ENCODE measurements at regions not wholly inside any gene's neighbourhood (a gene's known extent, or its start where the extent isn't known, plus 50 kb on each side); places are given as distances from the start of the nearest gene placed in this dataset.
A peak's percentile ranks its signal among the peaks of the same experiment; 100 is the strongest.
"Not testable (repeated sequence)": the region's sequence is repeated elsewhere in the genome, so short reads cannot be mapped to it uniquely, and the experiment has no call there.

DNA sequence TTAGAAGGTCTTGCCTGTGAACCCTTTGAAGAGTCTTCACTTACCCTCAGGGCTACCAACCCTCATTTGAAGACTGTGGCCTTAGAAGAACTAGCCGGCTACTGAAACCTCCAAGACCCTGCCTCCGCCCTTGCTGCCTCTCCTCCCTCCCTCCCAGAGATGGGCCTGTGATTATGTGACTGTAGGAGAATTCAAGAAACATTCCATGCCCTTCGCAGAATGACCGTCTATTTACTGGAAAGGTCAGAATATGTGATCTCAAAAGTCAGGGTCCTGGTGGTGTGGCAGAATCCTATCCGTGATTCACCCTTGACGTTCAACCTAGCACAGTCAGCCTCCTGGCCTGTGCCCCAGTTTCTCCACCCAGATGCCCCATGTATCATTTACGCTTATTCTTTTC is 109.6 kb downstream of the CTNND1 start:
- no peak for DNase-seq

GRCh38 chr11:57873196-57873911 is 111.8 kb downstream of the CTNND1 start:
- no peak for DNase-seq

DNA sequence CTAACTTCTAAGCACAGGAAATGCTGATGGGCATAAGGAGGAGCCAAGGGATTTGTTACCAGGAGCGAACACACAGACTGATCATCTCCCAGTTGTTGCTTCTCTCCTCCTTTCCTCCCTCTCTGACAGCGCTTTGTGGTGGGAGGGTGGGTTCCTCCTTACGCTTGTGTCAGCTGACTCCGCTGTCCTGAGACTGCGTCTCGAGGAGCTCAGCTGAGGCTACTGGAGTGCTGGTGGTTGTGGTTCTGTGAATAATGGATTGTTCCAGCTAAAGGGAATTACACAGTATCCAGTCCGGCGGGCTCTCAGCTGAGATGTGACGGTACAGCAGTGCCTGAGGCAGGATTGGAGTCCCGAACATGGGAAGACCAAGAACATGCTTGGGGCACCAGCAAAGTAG is 113.4 kb downstream of the CTNND1 start:
- DNase-seq = no peak

DNA sequence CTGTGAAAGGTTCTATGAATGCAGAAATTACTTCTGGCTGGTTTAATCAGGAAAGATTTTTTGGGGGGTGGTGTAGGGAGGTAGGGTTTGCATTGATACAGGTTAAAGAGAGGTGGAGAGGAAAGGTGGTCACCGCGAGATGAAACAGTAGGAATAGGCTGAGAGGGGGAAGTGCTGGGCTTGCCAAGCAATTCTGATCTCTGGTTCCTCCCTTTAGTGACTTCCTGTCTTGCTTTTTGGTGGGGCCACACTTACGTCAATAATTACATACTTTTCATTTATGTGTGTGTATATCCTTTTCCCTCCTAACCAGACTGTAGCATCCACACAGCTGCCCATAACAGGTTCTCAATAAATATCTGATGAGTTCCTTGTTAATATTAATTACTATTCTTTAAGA is 120.0 kb downstream of the CTNND1 start:
- DNase-seq = no peak

DNA sequence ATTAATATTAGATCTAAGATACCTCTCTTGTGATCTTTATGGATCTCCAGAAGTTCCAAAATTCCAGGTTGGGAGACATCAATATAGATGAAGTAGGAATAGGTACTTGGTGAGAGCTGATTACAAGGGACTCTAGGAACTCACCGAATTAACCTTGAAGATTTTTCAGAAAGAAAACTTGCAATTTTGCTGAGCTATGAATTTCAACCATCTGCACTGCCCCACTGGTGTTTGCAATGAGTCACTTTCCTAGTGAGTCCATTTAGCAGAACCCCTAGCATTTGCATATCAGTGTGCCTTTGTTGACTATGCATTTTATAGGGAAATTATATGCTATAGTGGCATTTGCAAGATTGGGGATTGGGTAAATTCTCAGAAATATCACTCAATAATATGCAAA is 122.0 kb downstream of the CTNND1 start:
- no peak for DNase-seq

GRCh38 chr11:57885298-57886050 is 123.9 kb downstream of the CTNND1 start:
- peak; percentile 22 for DNase-seq

DNA sequence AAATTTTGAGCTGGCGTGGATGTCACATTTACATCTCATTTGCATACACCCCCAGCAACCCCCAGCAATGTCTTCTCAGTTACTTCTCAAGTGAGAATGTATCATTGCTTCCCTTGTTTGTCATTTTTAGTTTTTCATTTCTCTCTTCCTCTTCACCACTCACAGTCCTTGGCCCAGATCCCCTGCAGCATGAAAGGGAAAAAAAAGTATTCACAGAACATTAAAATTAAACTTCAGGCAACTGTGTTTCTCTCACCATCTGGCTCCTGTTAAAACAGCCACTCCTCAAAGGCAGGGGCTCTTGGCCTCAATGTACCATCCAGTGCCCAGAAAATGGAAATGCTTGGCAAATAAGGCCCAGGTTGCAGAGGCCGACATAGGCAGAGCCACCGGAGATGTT is 126.8 kb downstream of the CTNND1 start:
- no peak for DNase-seq

DNA sequence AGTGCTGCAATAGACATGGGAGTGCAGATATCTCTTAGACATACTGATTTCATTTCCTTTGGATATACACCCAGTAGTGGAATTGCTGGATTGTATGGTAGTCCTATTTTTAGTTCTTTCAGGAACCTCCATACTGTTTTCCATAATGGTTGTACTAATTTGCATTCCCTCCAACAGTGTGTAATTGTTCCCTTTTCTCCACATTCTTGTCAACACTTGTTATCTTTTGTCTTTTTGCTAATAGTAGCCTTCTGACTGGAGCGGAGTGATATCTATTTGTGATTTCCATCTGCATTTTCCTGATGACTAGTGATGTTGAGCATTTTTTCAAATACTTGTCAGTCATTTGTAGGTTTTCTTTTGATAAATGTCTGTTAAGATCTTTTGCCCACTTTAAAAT is 128.9 kb downstream of the CTNND1 start:
- DNase-seq = no peak

DNA sequence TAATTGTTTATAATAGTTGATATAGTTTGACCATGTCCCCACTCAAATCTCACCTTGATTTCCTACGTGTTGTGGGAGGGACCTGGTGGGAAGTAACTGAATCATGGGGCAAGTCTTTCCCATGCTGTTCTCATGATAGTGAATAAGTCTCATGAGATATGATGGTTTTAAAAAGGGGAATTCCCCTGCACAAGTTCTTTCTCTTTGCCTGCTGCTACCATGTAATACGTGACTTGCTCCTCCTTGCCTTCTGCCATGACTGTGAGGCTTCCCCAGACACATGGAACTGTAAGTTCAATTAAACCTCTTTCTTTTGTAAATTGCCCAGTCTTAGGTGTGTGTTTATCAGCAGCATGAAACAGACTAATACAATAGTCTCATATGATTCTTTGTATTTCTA is 130.5 kb upstream of the OR9Q1 start:
- DNase-seq = not testable (repeated sequence)

DNA sequence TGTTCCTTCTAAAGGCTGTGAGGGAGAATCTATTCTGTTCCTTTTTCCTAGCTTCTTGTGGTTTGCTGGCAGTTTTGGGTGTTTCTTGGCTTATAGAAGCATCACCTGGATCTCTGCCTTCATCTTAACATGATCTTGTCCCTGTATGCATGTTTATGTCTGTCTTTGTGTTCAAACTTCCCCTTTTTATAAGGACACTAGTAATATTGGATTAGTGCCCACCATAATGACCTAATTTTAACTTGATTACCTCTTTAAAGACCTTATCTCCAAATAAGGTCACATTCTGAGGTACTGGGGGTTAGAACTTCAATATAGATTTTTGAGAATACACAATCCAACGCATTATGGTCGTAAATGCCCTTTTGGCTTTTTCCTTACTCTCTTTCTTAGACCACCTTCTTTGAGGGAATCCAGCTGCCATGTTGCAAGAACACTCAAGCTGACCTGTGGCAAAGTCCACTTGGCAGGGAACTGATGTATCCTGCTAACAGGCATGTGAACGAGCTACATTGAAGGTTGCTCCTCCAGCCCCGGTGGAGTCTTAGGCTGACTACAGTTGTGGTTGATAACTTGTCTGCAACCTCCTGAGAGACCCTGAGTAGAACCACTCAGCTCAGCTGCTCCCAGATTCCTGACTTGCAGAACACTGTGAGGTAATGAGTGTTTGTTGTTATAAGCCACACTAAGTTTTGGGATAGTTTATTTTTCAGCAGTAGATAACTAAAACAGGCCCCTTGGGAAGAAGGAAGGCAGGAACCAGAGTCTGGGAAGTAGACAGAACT is 127.1 kb upstream of the OR9Q1 start:
- DNase-seq = no peak

DNA sequence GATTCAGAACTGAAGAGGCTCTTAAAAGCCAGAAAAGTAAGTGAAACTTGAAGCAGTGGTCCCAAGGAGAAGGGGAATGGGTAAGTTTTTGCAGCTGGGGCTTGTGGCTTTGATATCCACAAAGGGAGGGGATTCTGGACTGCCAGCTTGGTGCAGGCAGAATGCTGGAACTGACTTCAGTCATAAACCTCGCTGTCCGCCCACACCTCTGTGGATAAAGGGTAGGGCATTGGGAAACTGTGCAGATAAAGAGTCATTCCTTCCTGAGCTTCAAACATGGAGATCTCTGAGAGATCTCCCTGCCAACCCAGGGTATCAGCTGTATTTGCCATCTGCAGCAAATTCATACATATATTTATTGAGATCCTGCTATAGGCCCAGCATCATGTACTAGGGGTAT is 124.3 kb upstream of the OR9Q1 start:
- no peak for DNase-seq

- DNase-seq = no peak
Observed at GRCh38 chr11:57900320-57900719, 123.4 kb upstream of the OR9Q1 start.

GRCh38 chr11:57901278-57901677 is 122.4 kb upstream of the OR9Q1 start:
- DNase-seq = no peak

DNA sequence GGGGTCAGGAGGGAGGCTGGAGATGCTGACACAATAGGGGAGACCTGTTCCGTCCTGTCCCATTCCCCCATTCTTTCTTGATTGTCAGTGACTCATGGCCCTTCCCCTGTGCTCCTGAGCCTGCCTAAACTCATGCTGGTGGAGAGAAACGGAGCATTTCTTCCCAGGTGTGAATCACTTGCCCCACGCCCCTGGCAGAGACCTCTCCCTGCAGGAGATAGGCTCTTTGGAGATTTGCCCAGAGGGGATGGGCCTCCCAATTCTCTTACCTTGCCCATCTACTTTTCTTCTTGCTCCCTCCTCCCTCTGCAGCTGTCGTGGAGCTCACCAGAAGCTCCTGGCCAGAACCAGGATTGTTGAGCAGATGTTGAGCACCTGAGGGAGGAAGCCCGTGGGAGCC is 121.9 kb upstream of the OR9Q1 start:
- no peak for DNase-seq

- DNase-seq = no peak
Observed at GRCh38 chr11:57903011-57903410, 120.7 kb upstream of the OR9Q1 start.

- DNase-seq = peak; percentile 6
Observed at GRCh38 chr11:57903441-57904123, 120.1 kb upstream of the OR9Q1 start.

DNA sequence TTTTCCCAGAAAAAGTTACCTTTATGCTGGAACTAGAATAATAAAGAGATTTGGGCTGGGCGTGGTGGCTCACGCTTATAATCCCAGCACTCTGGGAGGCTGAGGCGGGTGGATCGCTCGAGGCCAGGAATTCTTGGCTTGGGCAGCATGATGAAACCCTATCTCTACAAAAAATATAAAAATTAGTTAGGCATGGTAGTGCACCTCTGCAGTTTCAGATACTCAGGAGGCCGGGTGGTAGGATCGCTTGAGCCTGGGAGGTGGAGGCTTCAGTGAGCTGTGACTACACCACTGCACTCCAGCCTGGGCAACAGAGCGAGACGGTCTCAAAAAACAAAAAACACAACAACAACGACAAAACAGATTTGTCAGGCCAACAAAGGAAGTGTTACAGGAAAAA is 119.3 kb upstream of the OR9Q1 start:
- DNase-seq = no peak

DNA sequence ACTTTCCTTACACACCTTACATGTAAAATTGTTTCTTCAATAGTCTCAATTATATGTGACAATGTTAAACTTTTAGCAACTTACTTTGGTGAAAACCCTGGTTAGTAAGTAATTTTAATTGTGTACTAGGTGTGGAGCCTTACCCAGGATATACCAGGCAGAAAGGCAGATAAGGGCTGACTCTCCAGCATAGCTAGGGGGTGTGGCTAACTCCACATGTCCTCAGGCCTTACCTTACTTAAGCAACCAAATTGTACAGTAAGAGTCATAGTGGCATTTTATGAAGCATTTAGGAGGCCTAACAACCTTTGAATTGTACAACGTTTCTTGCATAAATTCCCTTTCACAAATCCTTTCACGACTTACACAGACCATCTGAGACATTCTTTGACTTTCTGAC is 118.2 kb upstream of the OR9Q1 start:
- DNase-seq = no peak

DNA sequence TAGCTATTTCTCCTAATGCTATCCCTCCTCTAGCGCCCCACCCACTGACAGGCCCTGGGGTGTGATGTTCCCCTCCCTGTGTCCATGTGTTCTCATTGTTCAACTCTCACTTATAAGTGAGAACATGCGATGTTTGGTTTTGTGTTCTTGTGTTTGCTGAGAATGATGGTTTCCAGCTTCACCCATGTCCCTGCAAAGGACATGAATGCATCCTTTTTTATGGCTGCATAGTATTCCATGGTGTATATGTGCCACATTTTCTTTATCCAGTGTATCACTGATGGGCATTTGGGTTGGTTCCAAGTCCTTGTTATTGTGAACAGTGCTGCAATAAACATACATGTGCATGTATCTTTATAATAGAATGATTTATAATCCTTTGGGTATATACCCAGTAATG is 115.3 kb upstream of the OR9Q1 start:
- DNase-seq = not testable (repeated sequence)

DNA sequence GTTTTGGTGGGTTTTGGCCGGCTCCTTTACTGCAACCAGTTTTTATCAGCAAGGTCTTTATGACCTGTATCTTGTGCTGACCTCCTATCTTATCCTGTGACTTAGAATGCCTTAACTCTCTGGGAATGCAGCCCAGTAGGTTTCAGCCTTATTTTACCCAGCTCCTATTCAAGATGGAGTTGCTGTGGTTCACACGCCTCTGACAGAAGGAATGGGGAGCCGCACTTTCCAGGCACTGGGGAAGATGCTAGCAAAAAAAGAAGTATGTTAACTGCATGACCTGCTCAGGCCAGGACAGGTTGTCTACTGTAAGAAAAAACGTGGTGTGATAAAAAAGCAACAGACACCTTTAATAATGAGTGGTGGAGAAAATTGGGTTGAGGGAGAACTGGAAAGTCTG is 112.2 kb upstream of the OR9Q1 start:
- not testable (repeated sequence) for DNase-seq

GRCh38 chr11:57913715-57914704 is 109.7 kb upstream of the OR9Q1 start:
- DNase-seq = no peak

- DNase-seq = no peak
Observed at GRCh38 chr11:57917632-57918031, 106.0 kb upstream of the OR9Q1 start.

Measured in RPMI8226 (cell line).